Right atrium auricular region (tissue), 2 donors: ENCODE measurements at regions not wholly inside any gene's neighbourhood (a gene's known extent, or its start where the extent isn't known, plus 50 kb on each side); places are given as distances from the start of the nearest gene placed in this dataset.
A peak's percentile ranks its signal among the peaks of the same experiment; 100 is the strongest.

Experiments used
- DNase-seq: peaks from one replicate; pipeline ENCODE4 v3.0.0-alpha.2; 2019; ENCODE audit warnings: low spot score
- H3K27ac ChIP-seq, 2 donors: fragments of 200-600 bp; sonication (generic); 1 replicate in 1 of 2; 2 replicates in 1 of 2; pipeline ENCODE4 v1.5.1; 2016 to 2019
- H3K27me3 ChIP-seq, 2 donors: fragments of 200-600 bp; sonication (generic); one replicate each; pipeline versions ENCODE4 v1.5.1 to v1.6.0; 2017 to 2019
- H3K36me3 ChIP-seq: fragments of 200-600 bp; sonication (generic); one replicate; pipeline ENCODE4 v1.5.1; 2016
- H3K4me1 ChIP-seq, 2 donors: fragments of 200-600 bp; sonication (generic); one replicate each; pipeline versions ENCODE4 v1.5.1 to v1.6.0; 2017 to 2019
- H3K4me3 ChIP-seq, 2 donors: fragments of 200-600 bp; sonication (generic); 1 replicate in 1 of 2; 2 replicates in 1 of 2; pipeline ENCODE4 v1.5.1; 2017 to 2019; ENCODE audit warnings: mild to moderate bottlenecking in 1 of 2, moderate library complexity in 1 of 2
- H3K9me3 ChIP-seq, 2 donors: fragments of 200-600 bp; sonication (generic); one replicate each; pipeline ENCODE4 v1.5.1; 2019
- CTCF ChIP-seq, 2 donors: fragments of 200-600 bp; sonication (generic); IDR thresholded peaks; one replicate each; pipeline ENCODE4 v1.5.1; 2019; ENCODE audit warnings: antibody characterized with exemption in 2 of 2

DNA sequence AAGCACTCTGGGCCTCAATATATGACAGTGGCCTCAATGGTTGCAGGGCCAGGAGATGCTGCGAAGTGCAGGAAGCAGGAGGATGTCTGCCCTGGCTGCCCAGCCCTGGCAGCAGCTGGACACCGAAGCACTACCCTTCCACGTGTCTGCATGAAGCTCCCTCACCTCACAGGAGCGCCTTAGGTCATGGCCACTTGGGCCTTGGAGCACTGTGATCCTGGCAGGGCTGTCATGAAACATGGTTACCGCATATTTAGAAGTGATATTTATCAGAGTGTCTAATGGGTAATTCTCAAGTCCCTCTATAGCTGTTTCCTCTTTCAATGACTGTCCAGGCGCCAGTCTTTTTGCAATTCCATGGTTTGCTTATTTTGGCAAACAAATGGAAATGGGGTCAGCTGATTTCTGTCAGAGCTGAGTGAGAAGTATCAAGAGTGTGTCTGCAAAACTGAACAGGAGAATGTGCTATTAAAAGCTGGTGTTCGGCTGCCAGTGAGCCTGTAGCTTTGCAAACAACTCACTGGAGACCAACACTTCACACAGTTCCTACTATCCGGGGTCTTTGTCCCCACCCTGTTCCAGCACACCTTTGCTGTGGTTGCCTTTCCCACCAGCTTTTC is 285.9 kb downstream of the KIF4B start:
- H3K9me3 ChIP-seq, result no peaks in the 10 kb centered on the region
- no peak for TF ChIP-seq CTCF (IDR thresholded peaks at IDR 0.05)
- no peak for DNase-seq
- peaks cover 0 to 8% of the 10 kb centered on the region in 2 donors for H3K4me1 ChIP-seq
- H3K27me3 ChIP-seq, result no peaks in the 10 kb centered on the region
- H3K27ac ChIP-seq, result peak overlapping the region; percentile 63 to 76
- no peak overlapping the region for H3K4me3 ChIP-seq
- no peaks in the 10 kb centered on the region for H3K36me3 ChIP-seq

DNA sequence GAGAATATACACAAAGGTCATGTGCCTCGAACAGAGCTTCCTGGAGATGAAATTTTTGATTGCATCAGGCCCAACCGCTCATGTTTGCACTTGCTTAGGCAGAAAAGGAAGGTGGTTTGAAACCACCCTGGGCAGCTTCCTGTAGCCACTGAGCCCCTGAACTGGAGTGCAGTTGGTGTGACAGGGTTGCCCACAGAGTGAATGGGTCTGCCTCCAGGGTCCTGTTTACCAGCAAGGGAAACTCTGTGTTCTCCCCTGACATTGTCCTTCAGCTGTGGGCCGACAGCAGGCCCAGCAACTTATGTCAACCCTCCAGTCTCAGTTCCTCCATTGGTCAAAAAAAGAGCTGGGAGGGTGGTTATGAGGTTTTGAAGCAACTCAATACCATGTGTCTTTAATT is 289.6 kb downstream of the KIF4B start:
- no peak for DNase-seq
- H3K4me1 ChIP-seq, result peaks cover 0 to 8% of the 10 kb centered on the region in 2 donors
- no peak for TF ChIP-seq CTCF (IDR thresholded peaks at IDR 0.05)
- no peak overlapping the region for H3K27ac ChIP-seq
- no peaks in the 10 kb centered on the region for H3K9me3 ChIP-seq
- H3K36me3 ChIP-seq, result no peaks in the 10 kb centered on the region
- H3K4me3 ChIP-seq, result no peak overlapping the region
- H3K27me3 ChIP-seq, result no peaks in the 10 kb centered on the region

DNA sequence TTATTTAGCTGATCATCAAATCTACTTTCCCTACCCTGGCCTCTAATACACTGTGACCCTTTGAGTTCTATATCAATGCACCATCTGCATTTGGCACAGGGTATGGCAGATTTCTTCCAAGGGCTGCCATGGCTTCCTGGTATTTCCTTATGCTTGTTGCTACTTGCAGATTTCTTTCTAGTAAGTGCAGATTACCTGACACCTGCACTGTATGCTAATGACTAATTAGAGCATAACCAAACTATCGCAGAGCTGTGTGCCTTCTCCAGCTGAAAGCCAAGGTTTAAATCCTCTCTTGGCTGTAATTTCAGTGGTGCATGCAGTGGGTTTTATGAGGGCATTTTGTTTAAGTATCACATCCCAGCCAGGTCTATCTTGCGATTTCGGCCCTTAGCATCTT is 293.7 kb downstream of the KIF4B start:
- H3K4me3 ChIP-seq, result no peak overlapping the region
- H3K27ac ChIP-seq, result no peak overlapping the region
- no peak for DNase-seq
- H3K27me3 ChIP-seq, result no peaks in the 10 kb centered on the region
- H3K9me3 ChIP-seq, result no peaks in the 10 kb centered on the region
- H3K36me3 ChIP-seq, result no peaks in the 10 kb centered on the region
- no peak for TF ChIP-seq CTCF (IDR thresholded peaks at IDR 0.05)
- H3K4me1 ChIP-seq, result no peaks in the 10 kb centered on the region

- H3K4me3 ChIP-seq, result no peak overlapping the region
- H3K9me3 ChIP-seq, result no peaks in the 10 kb centered on the region
- H3K36me3 ChIP-seq, result no peaks in the 10 kb centered on the region
- no peak for DNase-seq
- no peaks in the 10 kb centered on the region for H3K27me3 ChIP-seq
- TF ChIP-seq CTCF (IDR thresholded peaks at IDR 0.05), result no peak
- H3K4me1 ChIP-seq, result no peaks in the 10 kb centered on the region
- H3K27ac ChIP-seq, result no peak overlapping the region
These were observed 294.7 kb downstream of the KIF4B start for GRCh38 chr5:155308289-155308688.

- Histone ChIP-seq H3K36me3 (no peaks in the 10 kb centered on the region), H3K27me3 (no peaks in the 10 kb centered on the region), H3K4me3 (no peak overlapping the region), H3K27ac (no peak overlapping the region), H3K9me3 (no peaks in the 10 kb centered on the region), H3K4me1 (no peaks in the 10 kb centered on the region)
- no peak for DNase-seq
- no peak for TF ChIP-seq CTCF (IDR thresholded peaks at IDR 0.05)
These were observed 295.6 kb downstream of the KIF4B start for GRCh38 chr5:155309021-155309746.
